Aorta (tissue), 5 donors: ENCODE measurements at regions not wholly inside any gene's neighbourhood (a gene's known extent, or its start where the extent isn't known, plus 50 kb on each side); places are given as distances from the start of the nearest gene placed in this dataset.

Experiments used
- ATAC-seq: fragments of 200-7000 bp; cut with Tn5 transposase; one replicate; pipeline ENCODE4 v1.9.1; 2022; ENCODE audit warnings: moderate library complexity; ENCODE audit not compliant: low FRiP score
- DNase-seq, 2 donors: peaks; one replicate each; pipeline ENCODE4 v3.0.0-alpha.2; 2020
- H3K27ac ChIP-seq, 2 donors: one replicate each; pipeline ENCODE4 v1.5.1; 2013; ENCODE audit warnings: low read length in 2 of 2, mild to moderate bottlenecking in 2 of 2, moderate library complexity in 2 of 2, control low read depth in 1 of 2, inconsistent platforms in 1 of 2, low read depth in 1 of 2
- H3K27me3 ChIP-seq, 2 donors: one replicate each; pipeline ENCODE4 v1.6.1; 2013; ENCODE audit warnings: control low read depth in 1 of 2, low read length in 1 of 2, mild to moderate bottlenecking in 1 of 2, moderate library complexity in 1 of 2; ENCODE audit not compliant: insufficient read depth in 2 of 2, control insufficient read depth in 1 of 2
- H3K36me3 ChIP-seq, 2 donors: one replicate each; pipeline ENCODE4 v1.6.1; 2013; ENCODE audit warnings: control low read depth in 1 of 2, low read length in 1 of 2, mild to moderate bottlenecking in 1 of 2; ENCODE audit not compliant: insufficient read depth in 2 of 2, control insufficient read depth in 1 of 2
- H3K4me1 ChIP-seq, 2 donors: one replicate each; pipeline ENCODE4 v1.6.1; 2013; ENCODE audit warnings: low read length in 2 of 2, control low read depth in 1 of 2, mild to moderate bottlenecking in 1 of 2, moderate library complexity in 1 of 2; ENCODE audit not compliant: insufficient read depth in 2 of 2, control insufficient read depth in 1 of 2
- H3K4me3 ChIP-seq, 2 donors: one replicate each; pipeline ENCODE4 v1.5.1; 2013; ENCODE audit warnings: low read length in 2 of 2, control low read depth in 1 of 2, mild to moderate bottlenecking in 1 of 2
- H3K9me3 ChIP-seq: one replicate; pipeline ENCODE4 v1.6.1; 2013; ENCODE audit warnings: mild to moderate bottlenecking, low read length; ENCODE audit not compliant: control insufficient read depth
- WGBS, 2 donors: extraction: QIAGEN DNeasy Blood & Tissue Kit; methylation state at CpG; one replicate each; pipeline ENCODE4 v1.1.7; 2013; 5-methylcytosine and 5-hydroxymethylcytosine counted together
- intact Hi-C, 2 donors: fragments of 100-400 bp; cut with DNase I; formaldehyde crosslinking; loops; one replicate each; pipeline versions ENCODE4 v1.14.2 to v1.15.0; 2022
- donor health status: healthy with polysubstance abuse.
- donor health status: Bipolar disorder and iron deficiency.
- donor health status: DM: no; HTN: no; CAD: no.
- donor health status: DM: no; HTN: no; CAD: no.
- donor health status: DM: yes; HTN: yes; CAD: no.

DNA sequence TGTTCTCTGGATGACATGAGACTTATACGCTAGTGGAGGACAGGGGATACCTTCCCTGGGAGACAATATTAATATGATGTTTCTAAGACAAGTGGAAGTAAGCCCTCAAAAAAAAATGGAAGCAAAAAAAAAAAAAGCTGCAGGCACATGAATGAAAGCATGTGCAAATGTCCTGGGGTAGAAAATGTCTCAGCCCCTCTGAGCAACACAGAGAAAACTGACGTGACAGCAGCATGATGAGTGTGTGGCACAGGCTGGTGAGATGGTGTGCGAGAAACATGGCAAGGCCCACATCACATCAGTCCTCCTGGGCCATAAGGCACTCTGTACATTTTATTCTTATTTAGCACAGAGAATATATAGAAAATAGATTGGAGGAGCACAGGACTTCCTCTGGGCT is 254.7 kb upstream of the PFKP start:
- Histone ChIP-seq H3K4me3 (no peak overlapping the region), H3K36me3 (no peaks in the 10 kb centered on the region), H3K27ac (no peak overlapping the region), H3K9me3 (no peaks in the 10 kb centered on the region), H3K27me3 (no peaks in the 10 kb centered on the region), H3K4me1 (no peaks in the 10 kb centered on the region)
- ATAC-seq = no peak
- no peak for DNase-seq
- WGBS, 2 donors = 89 to 94% methylated on average over 3 of the region's 3 CpGs
- intact Hi-C loops = no loop called here

DNA sequence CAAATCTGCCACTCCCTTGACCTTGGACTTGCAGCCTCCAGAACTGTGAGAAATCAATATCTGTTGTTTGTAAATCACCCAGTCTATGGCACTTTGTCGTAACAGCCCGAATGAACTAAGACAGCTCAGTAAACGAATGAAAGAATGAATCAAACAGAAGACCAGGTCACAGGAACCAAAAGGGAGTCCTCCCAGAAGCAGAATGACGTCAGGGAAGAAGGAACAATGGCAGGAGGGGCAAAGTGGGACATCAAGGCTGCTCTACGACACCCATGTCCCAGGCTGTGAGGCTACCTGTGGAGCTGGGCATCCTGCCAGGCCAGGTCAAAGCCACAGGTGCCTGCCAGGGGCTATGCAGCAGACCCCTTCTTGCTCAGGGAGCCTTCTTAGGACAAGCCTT is 267.2 kb upstream of the PFKP start:
- Histone ChIP-seq H3K27ac (no peak overlapping the region), H3K36me3 (no peaks in the 10 kb centered on the region), H3K4me1 (no peaks in the 10 kb centered on the region), H3K9me3 (peaks cover 2% of the 10 kb centered on the region), H3K4me3 (no peak overlapping the region), H3K27me3 (no peaks in the 10 kb centered on the region)
- ATAC-seq (no peak), DNase-seq (no peak)
- WGBS, 2 donors = 58 to 78% methylated on average over 5 of the region's 5 CpGs
- intact Hi-C loops = no loop called here

- no peak for DNase-seq
- Histone ChIP-seq H3K36me3 (no peaks in the 10 kb centered on the region), H3K4me1 (no peaks in the 10 kb centered on the region), H3K4me3 (no peak overlapping the region), H3K27me3 (no peaks in the 10 kb centered on the region), H3K9me3 (peaks cover 2% of the 10 kb centered on the region), H3K27ac (no peak overlapping the region)
- WGBS, 2 donors = 44% methylated on average over 4 of the region's 4 CpGs
- intact Hi-C loops = no loop called here
- ATAC-seq = no peak
Observed at GRCh38 chr10:2798336-2799022, 268.9 kb upstream of the PFKP start.

DNA sequence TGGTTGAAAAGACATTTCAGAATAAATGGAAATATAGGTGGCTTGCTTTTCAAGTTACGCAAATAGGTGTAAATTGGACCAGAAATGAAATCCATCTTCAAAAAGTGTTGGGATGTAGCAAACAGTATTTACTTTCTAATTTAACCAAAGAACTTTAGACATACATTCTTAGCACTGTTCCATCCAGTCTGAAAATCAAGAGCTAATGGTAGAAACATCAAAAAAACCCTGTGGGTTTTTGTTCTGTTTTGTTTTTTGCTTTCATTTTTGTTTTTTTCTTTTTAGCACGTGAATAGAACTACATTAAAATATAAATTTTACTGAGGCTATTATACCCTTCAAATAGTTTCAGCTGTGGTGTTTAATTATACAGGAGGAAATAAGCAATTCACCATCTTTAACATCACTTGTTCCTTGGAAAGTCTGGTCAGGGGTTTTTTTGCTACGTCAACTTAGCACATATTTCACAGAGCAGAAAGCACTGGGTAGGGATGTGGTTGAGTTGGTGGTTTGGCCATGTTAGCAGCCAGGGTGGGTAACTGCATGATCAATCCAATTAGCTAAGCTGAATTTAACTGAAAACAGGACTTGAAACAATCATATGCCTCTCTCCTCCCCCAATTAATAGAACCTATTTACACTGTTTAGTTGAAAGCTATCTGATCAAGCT is 275.4 kb upstream of the PFKP start:
- Histone ChIP-seq H3K27ac (no peak overlapping the region), H3K36me3 (no peaks in the 10 kb centered on the region), H3K4me3 (no peak overlapping the region), H3K4me1 (no peaks in the 10 kb centered on the region), H3K27me3 (no peaks in the 10 kb centered on the region), H3K9me3 (peaks cover 2% of the 10 kb centered on the region)
- intact Hi-C loops = no loop called here
- WGBS, 2 donors = 78 to 79% methylated on average over 3 of the region's 3 CpGs
- DNase-seq (no peak), ATAC-seq (no peak)

DNA sequence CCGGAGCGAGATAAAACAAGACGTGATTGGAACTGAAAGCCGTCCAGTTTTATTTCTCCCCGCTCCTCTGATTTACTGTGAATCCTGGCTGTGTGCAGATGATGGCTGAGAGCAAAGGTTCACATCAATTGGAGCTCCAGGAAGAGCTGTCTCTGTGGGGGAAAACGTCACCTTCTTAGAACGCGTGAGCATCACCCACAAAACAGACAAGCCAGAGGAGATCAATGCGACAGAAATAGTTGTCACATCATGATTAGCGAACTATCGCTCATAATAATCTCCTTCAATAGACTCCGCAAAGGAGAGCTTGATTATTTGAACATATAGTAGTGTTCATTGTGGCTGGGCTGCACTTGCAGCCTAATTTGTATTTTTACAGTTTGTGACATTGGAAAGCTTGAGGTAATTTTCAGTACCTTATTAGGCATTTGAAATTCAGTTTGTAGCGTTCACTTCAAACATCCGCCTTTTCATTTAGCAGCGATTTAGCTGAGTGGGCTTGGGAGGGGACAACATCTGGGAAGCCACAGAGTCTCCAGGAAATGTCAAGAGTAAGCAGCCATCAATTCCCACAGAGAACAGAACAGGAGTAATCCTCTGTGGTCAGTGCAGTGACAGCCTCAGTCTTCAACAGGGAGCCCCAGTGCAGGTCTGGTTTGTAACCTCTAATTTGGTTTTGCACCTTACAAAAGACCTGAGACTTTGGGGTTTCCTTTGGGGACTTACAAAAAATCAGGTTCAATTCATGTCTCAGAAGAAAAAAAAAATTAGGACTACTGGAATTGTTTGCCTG is 276.8 kb upstream of the PFKP start:
- Histone ChIP-seq H3K9me3 (peaks cover 2% of the 10 kb centered on the region), H3K36me3 (no peaks in the 10 kb centered on the region), H3K27ac (no peak overlapping the region), H3K4me1 (no peaks in the 10 kb centered on the region), H3K4me3 (no peak overlapping the region), H3K27me3 (no peaks in the 10 kb centered on the region)
- 83% methylated on average over 15 of the region's 15 CpGs for WGBS, 2 donors
- intact Hi-C loops = no loop called here
- ATAC-seq = no peak
- DNase-seq = no peak

DNA sequence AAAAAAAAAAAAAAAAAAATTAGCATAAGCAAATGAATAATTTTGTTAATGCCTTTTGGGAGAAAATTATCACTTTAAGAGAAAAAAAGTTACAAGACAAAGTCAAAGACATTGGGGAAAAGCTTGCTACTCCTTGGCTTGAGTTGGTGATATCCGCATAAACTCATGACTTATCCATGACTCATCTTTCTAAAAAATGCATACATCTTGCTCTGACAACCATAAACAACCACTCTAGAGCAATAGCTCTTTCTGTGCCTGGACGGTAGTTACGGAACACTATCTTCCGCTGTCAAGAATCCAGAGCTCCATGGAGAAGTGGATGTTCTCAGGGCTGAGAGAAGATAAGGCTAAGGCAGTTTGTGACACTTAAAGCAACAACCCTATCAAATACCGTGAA is 281.1 kb upstream of the PFKP start:
- DNase-seq (no peak), ATAC-seq (no peak)
- intact Hi-C loops = no loop called here
- H3K27ac ChIP-seq = no peak overlapping the region
- no peaks in the 10 kb centered on the region for H3K36me3 ChIP-seq
- H3K9me3 ChIP-seq = peaks cover 4% of the 10 kb centered on the region
- WGBS, 2 donors = 70 to 71% methylated on average over 5 of the region's 5 CpGs
- no peaks in the 10 kb centered on the region for H3K27me3 ChIP-seq
- H3K4me3 ChIP-seq = no peak overlapping the region
- H3K4me1 ChIP-seq = no peaks in the 10 kb centered on the region

DNA sequence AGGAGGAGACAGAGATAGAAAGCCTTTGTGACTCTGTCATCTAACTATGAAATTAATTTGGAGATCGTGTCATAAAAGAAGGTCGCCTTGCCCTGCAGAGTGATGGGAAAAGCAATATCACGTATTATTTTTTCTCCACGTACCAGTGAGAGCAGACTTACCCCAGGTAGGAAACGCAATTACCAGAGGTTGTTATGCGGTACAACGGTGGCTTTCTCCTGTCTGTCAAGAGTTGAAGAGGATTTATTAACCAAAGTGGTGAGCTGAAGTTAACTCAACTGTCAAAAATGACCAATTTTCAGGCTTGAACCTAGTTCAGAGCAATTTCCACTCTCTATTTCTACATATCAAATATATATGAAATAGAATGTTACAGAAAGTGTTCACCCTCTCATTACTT is 282.6 kb upstream of the PFKP start:
- no peak for DNase-seq
- H3K27me3 ChIP-seq = no peaks in the 10 kb centered on the region
- 75 to 84% methylated on average over 7 of the region's 7 CpGs for WGBS, 2 donors
- intact Hi-C loops = no loop called here
- H3K4me3 ChIP-seq = no peak overlapping the region
- ATAC-seq = no peak
- H3K36me3 ChIP-seq = no peaks in the 10 kb centered on the region
- no peak overlapping the region for H3K27ac ChIP-seq
- peaks cover 8% of the 10 kb centered on the region for H3K9me3 ChIP-seq
- no peaks in the 10 kb centered on the region for H3K4me1 ChIP-seq

GRCh38 chr10:2782950-2783349 is 284.4 kb upstream of the PFKP start:
- Histone ChIP-seq H3K27ac (no peak overlapping the region), H3K9me3 (peaks cover 6% of the 10 kb centered on the region), H3K27me3 (no peaks in the 10 kb centered on the region), H3K4me1 (no peaks in the 10 kb centered on the region), H3K36me3 (no peaks in the 10 kb centered on the region), H3K4me3 (no peak overlapping the region)
- WGBS, 2 donors = 71 to 75% methylated on average over 9 of the region's 9 CpGs
- intact Hi-C loops = no loop called here
- DNase-seq (no peak), ATAC-seq (no peak)

GRCh38 chr10:2782265-2782664 is 285.1 kb upstream of the PFKP start:
- H3K27ac ChIP-seq = no peak overlapping the region
- no peaks in the 10 kb centered on the region for H3K4me1 ChIP-seq
- DNase-seq (no peak), ATAC-seq (no peak)
- H3K27me3 ChIP-seq = no peaks in the 10 kb centered on the region
- 66 to 69% methylated on average over 3 of the region's 3 CpGs for WGBS, 2 donors
- no peaks in the 10 kb centered on the region for H3K36me3 ChIP-seq
- intact Hi-C loops = no loop called here
- no peak overlapping the region for H3K4me3 ChIP-seq
- peaks cover 6% of the 10 kb centered on the region for H3K9me3 ChIP-seq
